ENCODE measurements at regions not wholly inside any gene's neighbourhood (a gene's known extent, or its start where the extent isn't known, plus 50 kb on each side); places are given as distances from the start of the nearest gene placed in this dataset.
A peak's percentile ranks its signal among the peaks of the same experiment; 100 is the strongest.

GRCh38 chr2:205903549-205904129 is 182.3 kb downstream of the INO80D start:
- Histone ChIP-seq H3K4me1 (peaks cover 0 to 6% (median 2%) of the 10 kb centered on the region in 4 donors), H3K27ac (no peak overlapping the region), H3K4me3 (no peak overlapping the region), H3K9me3 (no peaks in the 10 kb centered on the region), H3K36me3 (no peaks in the 10 kb centered on the region), H3K27me3 (no peaks in the 10 kb centered on the region)
- intact Hi-C loops (cut with DNase I) = no loop called here
- no peak for DNase-seq
- TF ChIP-seq EP300 (IDR thresholded peaks at IDR 0.05) = no peak
- TF ChIP-seq CTCF (IDR thresholded peaks at IDR 0.05) = peak in 1 of 4 experiments; percentile 50
- no peak for TF ChIP-seq POLR2A (IDR thresholded peaks at IDR 0.05)
- TF ChIP-seq POLR2AphosphoS5 (IDR thresholded peaks at IDR 0.05) = no peak
- WGBS, 2 donors = 26 to 62% methylated on average over 10 of the region's 10 CpGs

GRCh38 chr2:205902900-205903237 is 183.1 kb downstream of the INO80D start:
- no peak for DNase-seq
- 61 to 80% methylated on average over 5 of the region's 5 CpGs for WGBS, 2 donors
- Histone ChIP-seq H3K4me3 (no peak overlapping the region), H3K27me3 (no peaks in the 10 kb centered on the region), H3K9me3 (no peaks in the 10 kb centered on the region), H3K4me1 (no peaks in the 10 kb centered on the region), H3K36me3 (no peaks in the 10 kb centered on the region), H3K27ac (no peak overlapping the region)
- TF ChIP-seq POLR2A (IDR thresholded peaks at IDR 0.05) = no peak
- no peak for TF ChIP-seq EP300 (IDR thresholded peaks at IDR 0.05)
- intact Hi-C loops (cut with DNase I) = no loop called here

- Histone ChIP-seq H3K36me3 (no peaks in the 10 kb centered on the region), H3K4me3 (no peak overlapping the region), H3K4me1 (no peaks in the 10 kb centered on the region), H3K27ac (no peak overlapping the region), H3K9me3 (no peaks in the 10 kb centered on the region), H3K27me3 (no peaks in the 10 kb centered on the region)
- intact Hi-C loops (cut with DNase I) = no loop called here
- 17 to 66% methylated on average over 15 of the region's 15 CpGs for WGBS, 2 donors
- no peak for DNase-seq
- TF ChIP-seq POLR2A (IDR thresholded peaks at IDR 0.05) = no peak
- no peak for TF ChIP-seq EP300 (IDR thresholded peaks at IDR 0.05)
- TF ChIP-seq POLR2AphosphoS5 (IDR thresholded peaks at IDR 0.05) = no peak
- TF ChIP-seq CTCF (IDR thresholded peaks at IDR 0.05) = no peak
Measured at GRCh38 chr2:205902041-205902899, 183.7 kb downstream of the INO80D start.

- Histone ChIP-seq H3K27ac (no peak overlapping the region), H3K4me1 (peaks cover 0 to 6% (median 0%) of the 10 kb centered on the region in 4 donors), H3K9me3 (no peaks in the 10 kb centered on the region), H3K27me3 (no peaks in the 10 kb centered on the region), H3K36me3 (no peaks in the 10 kb centered on the region), H3K4me3 (no peak overlapping the region)
- WGBS, 2 donors = 76 to 85% methylated on average over 4 of the region's 4 CpGs
- TF ChIP-seq POLR2AphosphoS5 (IDR thresholded peaks at IDR 0.05) (no peak), CTCF (IDR thresholded peaks at IDR 0.05) (no peak), EP300 (IDR thresholded peaks at IDR 0.05) (no peak), POLR2A (IDR thresholded peaks at IDR 0.05) (no peak)
- DNase-seq = no peak
- intact Hi-C loops (cut with DNase I) = no loop called here
Measured at GRCh38 chr2:205901491-205901890, 184.5 kb downstream of the INO80D start.

GRCh38 chr2:205898744-205899143 is 187.2 kb downstream of the INO80D start:
- Histone ChIP-seq H3K4me1 (peaks cover 0 to 17% (median 4%) of the 10 kb centered on the region in 4 donors), H3K27me3 (no peaks in the 10 kb centered on the region), H3K36me3 (no peaks in the 10 kb centered on the region), H3K27ac (no peak overlapping the region), H3K9me3 (no peaks in the 10 kb centered on the region), H3K4me3 (no peak overlapping the region)
- 89 to 94% methylated on average over 1 of the region's 1 CpG for WGBS, 2 donors
- DNase-seq = no peak
- intact Hi-C loops (cut with DNase I) = no loop called here
- TF ChIP-seq POLR2A (IDR thresholded peaks at IDR 0.05) (no peak), POLR2AphosphoS5 (IDR thresholded peaks at IDR 0.05) (no peak), CTCF (IDR thresholded peaks at IDR 0.05) (no peak), EP300 (IDR thresholded peaks at IDR 0.05) (no peak)

Measured in sigmoid colon (tissue), 6 donors.